ENCODE measurements at regions not wholly inside any gene's neighbourhood (a gene's known extent, or its start where the extent isn't known, plus 50 kb on each side); places are given as distances from the start of the nearest gene placed in this dataset.

DNA sequence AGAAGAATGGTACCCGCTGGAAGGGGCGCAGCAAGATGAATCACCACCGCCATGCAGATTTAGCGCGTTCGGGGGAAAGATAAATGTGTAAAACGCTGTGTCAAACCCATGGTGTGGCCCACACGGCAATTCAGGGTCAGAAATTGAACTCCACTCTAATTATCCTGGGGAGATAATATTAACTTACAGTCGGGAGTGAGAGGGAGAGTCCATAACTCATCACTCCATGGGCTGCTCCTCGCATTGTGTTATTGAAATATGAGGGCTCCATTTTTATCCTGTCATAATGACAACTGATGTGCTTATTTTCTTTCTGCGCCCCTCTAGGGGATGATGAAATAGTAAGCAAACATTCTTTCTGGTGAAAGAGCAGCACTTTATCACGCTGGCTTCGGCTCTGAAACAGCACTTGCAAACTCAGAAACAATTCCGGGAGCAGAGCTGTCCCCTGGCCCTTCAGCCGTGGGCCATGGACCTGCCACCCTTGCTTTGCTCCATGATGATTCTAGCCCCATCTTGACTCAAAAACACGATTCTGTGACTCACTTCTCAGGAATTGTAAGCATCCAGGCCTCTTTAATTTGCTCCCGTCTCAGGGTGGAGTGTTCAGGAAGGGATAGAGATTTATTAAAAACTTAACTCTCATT lies 431.6 kb downstream of the IRX1 start:
- Mint-ChIP-seq H3K4me1 (peaks cover 0 to 3% of the 10 kb centered on the region in 2 experiments; a peak in 1 of 4 replicates), H3K9me3 (peaks cover 11 to 12% of the 10 kb centered on the region in 2 experiments; a peak in 4 of 5 replicates), H3K36me3 (ENCODE audit: insufficient read depth in 1 of 3, low read depth in 3 of 3) (peaks cover 0 to 9% (median 2%) of the 10 kb centered on the region in 3 experiments; a peak in 3 of 7 replicates), H3K4me3 (no peak overlapping the region), H3K27me3 (ENCODE audit: low read depth) (no peaks in the 10 kb centered on the region), H3K27ac (no peak overlapping the region; a peak in 1 of 7 replicates)
- Histone ChIP-seq H3K27ac (ENCODE audit: insufficient read length, low read depth, low read length) (no peak overlapping the region), H2BK5ac (ENCODE audit: insufficient read length, low read length) (no peak overlapping the region), H4K20me1 (ENCODE audit: control insufficient read depth, insufficient read depth, insufficient read length) (no peaks in the 10 kb centered on the region), H3K79me2 (ENCODE audit: insufficient read depth, low read length) (no peaks in the 10 kb centered on the region), H2BK12ac (ENCODE audit: insufficient read length, low read depth, low read length) (no peak overlapping the region), H3K27me3 (ENCODE audit: insufficient read depth, low read length) (no peaks in the 10 kb centered on the region), H3K79me1 (ENCODE audit: insufficient read depth, low read depth, low read length, poor library complexity, severe bottlenecking) (no peaks in the 10 kb centered on the region), H3K23me2 (ENCODE audit: insufficient read length, low read depth, low read length, poor library complexity, severe bottlenecking) (no peaks in the 10 kb centered on the region), H3K4ac (ENCODE audit: low read depth, low read length) (no peak overlapping the region), H3K14ac (ENCODE audit: insufficient read depth, low read length) (no peak overlapping the region), H2BK15ac (ENCODE audit: low read depth, low read length) (no peak overlapping the region), H3T11ph (ENCODE audit: low read length) (no peak overlapping the region), H2BK120ac (ENCODE audit: low read depth, low read length, poor library complexity, severe bottlenecking) (no peak overlapping the region), H3K23ac (ENCODE audit: insufficient read length, low read depth, low read length) (no peak overlapping the region), H3K9me3 (ENCODE audit: control insufficient read depth, low read depth, low read length) (no peaks in the 10 kb centered on the region), H3K4me1 (ENCODE audit: insufficient read depth, low read length) (no peaks in the 10 kb centered on the region), H4K91ac (ENCODE audit: insufficient read length, low read depth, low read length) (no peak overlapping the region), H3K56ac (ENCODE audit: insufficient read length, low read depth, low read length) (no peak overlapping the region), H4K8ac (replicated peaks; ENCODE audit: insufficient read length, low read depth, low read length) (no peak overlapping the region), H3K18ac (ENCODE audit: insufficient read length, low read depth, low read length) (no peak overlapping the region), H3K9ac (ENCODE audit: extremely low read depth, insufficient read length, low read length) (no peak overlapping the region), H2AFZ (ENCODE audit: low read length) (no peak overlapping the region), H3K4me2 (ENCODE audit: insufficient read depth, insufficient read length, low read length) (no peak overlapping the region), H4K5ac (ENCODE audit: insufficient read length, low read depth, low read length) (no peak overlapping the region), H2AK5ac (ENCODE audit: insufficient read length, low read length) (no peak overlapping the region), H2BK20ac (ENCODE audit: low read depth, low read length, poor library complexity, severe bottlenecking) (no peak overlapping the region)
- no CpG with 5 or more reads among the region's 17 CpGs for WGBS (ENCODE audit: extremely low coverage, insufficient read length, low lambda C conversion rate)
- DNase-seq, result no peak
- TF ChIP-seq, protein P1, sequence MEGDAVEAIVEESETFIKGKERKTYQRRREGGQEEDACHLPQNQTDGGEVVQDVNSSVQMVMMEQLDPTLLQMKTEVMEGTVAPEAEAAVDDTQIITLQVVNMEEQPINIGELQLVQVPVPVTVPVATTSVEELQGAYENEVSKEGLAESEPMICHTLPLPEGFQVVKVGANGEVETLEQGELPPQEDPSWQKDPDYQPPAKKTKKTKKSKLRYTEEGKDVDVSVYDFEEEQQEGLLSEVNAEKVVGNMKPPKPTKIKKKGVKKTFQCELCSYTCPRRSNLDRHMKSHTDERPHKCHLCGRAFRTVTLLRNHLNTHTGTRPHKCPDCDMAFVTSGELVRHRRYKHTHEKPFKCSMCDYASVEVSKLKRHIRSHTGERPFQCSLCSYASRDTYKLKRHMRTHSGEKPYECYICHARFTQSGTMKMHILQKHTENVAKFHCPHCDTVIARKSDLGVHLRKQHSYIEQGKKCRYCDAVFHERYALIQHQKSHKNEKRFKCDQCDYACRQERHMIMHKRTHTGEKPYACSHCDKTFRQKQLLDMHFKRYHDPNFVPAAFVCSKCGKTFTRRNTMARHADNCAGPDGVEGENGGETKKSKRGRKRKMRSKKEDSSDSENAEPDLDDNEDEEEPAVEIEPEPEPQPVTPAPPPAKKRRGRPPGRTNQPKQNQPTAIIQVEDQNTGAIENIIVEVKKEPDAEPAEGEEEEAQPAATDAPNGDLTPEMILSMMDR (conservative IDR thresholded peaks at IDR 0.05), result no peak

Measured in H9 (cell line).